Breast epithelium (tissue), 3 donors: ENCODE measurements at regions not wholly inside any gene's neighbourhood (a gene's known extent, or its start where the extent isn't known, plus 50 kb on each side); places are given as distances from the start of the nearest gene placed in this dataset.
"Not testable (repeated sequence)": the region's sequence is repeated elsewhere in the genome, so short reads cannot be mapped to it uniquely, and the experiment has no call there.

ENCODE experiments used
- CTCF ChIP-seq, 3 donors: fragments of 450-650 bp; IDR thresholded peaks; one replicate each; pipeline ENCODE4 v1.5.1; 2016 to 2017; ENCODE audit warnings: antibody characterized with exemption in 3 of 3, mild to moderate bottlenecking in 3 of 3, moderate library complexity in 3 of 3
- POLR2A ChIP-seq: fragments of 450-650 bp; IDR thresholded peaks from one replicate; pipeline ENCODE4 v1.6.1; 2016; ENCODE audit warnings: antibody characterized with exemption, mild to moderate bottlenecking, moderate library complexity
- POLR2AphosphoS5 ChIP-seq, 3 donors: sonication (generic); formaldehyde crosslinking; IDR thresholded peaks; one replicate each; pipeline ENCODE4 v1.6.1; 2017; ENCODE audit warnings: antibody characterized with exemption in 3 of 3

GRCh38 chr22:12597778-12598177 lies 2930.2 kb upstream of the OR11H1 start:
- not testable (repeated sequence) for TF ChIP-seq POLR2A; CTCF (IDR thresholded peaks at IDR 0.05); POLR2AphosphoS5 (IDR thresholded peaks at IDR 0.05)
